ENCODE measurements at regions not wholly inside any gene's neighbourhood (a gene's known extent, or its start where the extent isn't known, plus 50 kb on each side); places are given as distances from the start of the nearest gene placed in this dataset.

- no peak overlapping the region for H3K4me3 ChIP-seq (replicated peaks in 1 of 3; ENCODE audit: insufficient read depth in 1 of 3, low read depth in 1 of 3, low read length in 3 of 3)
- H3K4me2 ChIP-seq (ENCODE audit: insufficient read depth, low read length) = no peak overlapping the region
- H4K20me1 ChIP-seq (replicated peaks; ENCODE audit: control insufficient read depth, extremely low read depth, insufficient read depth, low read length) = no peaks in the 10 kb centered on the region
- no peaks in the 10 kb centered on the region for H3K9me1 ChIP-seq (replicated peaks; ENCODE audit: control insufficient read depth, extremely low read depth, insufficient read depth, low read length)
- H3K36me3 ChIP-seq (ENCODE audit: control insufficient read depth in 2 of 2, extremely low read depth in 1 of 2, insufficient read depth in 2 of 2, low read length in 2 of 2) = no peaks in the 10 kb centered on the region
- dilution Hi-C loops (cut with MboI; ENCODE audit: extremely low pct_ligation_motif_present, low sequenced_read_pairs) = no loop called here
- H3K27ac ChIP-seq (ENCODE audit: insufficient read depth, low read depth, low read length) = no peak overlapping the region
- no peaks in the 10 kb centered on the region for H3K79me2 ChIP-seq (ENCODE audit: control insufficient read depth, insufficient read depth, low read length)
- H3K9me3 ChIP-seq (replicated peaks; ENCODE audit: control insufficient read depth, insufficient read depth, low read length) = no peaks in the 10 kb centered on the region
- no peaks in the 10 kb centered on the region for H3K4me1 ChIP-seq (ENCODE audit: control insufficient read depth, extremely low read depth, insufficient read depth, low read length)
- H3K27me3 ChIP-seq (ENCODE audit: control insufficient read depth in 2 of 2, insufficient read depth in 2 of 2, low read length in 2 of 2) = no peaks in the 10 kb centered on the region
- H2AFZ ChIP-seq (ENCODE audit: low read depth, low read length) = no peak overlapping the region
- ChIA-PET CTCF (no interaction called here), POLR2A (no interaction called here)
- FAIRE-seq = no peak
- intact Hi-C loops (cut with micrococcal nuclease) = no loop called here
- no peak for TF ChIP-seq FOS (IDR thresholded peaks at IDR 0.05; ENCODE audit: borderline replicate concordance, insufficient read depth, low read length)
- TF ChIP-seq EZH2 (IDR thresholded peaks at IDR 0.05; ENCODE audit: borderline replicate concordance, low read depth, low read length, severe bottlenecking) = no peak
- no peak for TF ChIP-seq CTCF (IDR thresholded peaks at IDR 0.05; ENCODE audit: extremely low read depth in 1 of 2, insufficient read depth in 1 of 2, low read depth in 1 of 2, low read length in 2 of 2)
- TF ChIP-seq JUN (IDR thresholded peaks at IDR 0.05; ENCODE audit: borderline replicate concordance, insufficient read depth, insufficient read length, low read depth) = no peak
- TF ChIP-seq POLR2A (IDR thresholded peaks at IDR 0.05; ENCODE audit: low read depth, low read length) = no peak
- no peak for TF ChIP-seq MYC (IDR thresholded peaks at IDR 0.05; ENCODE audit: low read depth, low read length)
- no peak for TF ChIP-seq MAX (IDR thresholded peaks at IDR 0.05; ENCODE audit: insufficient read depth, insufficient read length)
- no peak for TF ChIP-seq POLR2AphosphoS5 (IDR thresholded peaks at IDR 0.05; ENCODE audit: insufficient read depth, low read depth, low read length)
- no peak for TF ChIP-seq GATA2 (IDR thresholded peaks at IDR 0.05; ENCODE audit: insufficient read depth, insufficient read length, low read depth, low read length)
- no peak for DNase-seq (ENCODE audit: low read depth, low spot score)
- BruUV-seq (replicated peaks) = no TSS peak
- no peak overlapping the region for H3K9ac ChIP-seq (replicated peaks; ENCODE audit: extremely low read depth, insufficient read depth, low read length)
Measured at GRCh38 chr9:31996331-31996730, 388.1 kb upstream of the ACO1 start.
